Cortex of kidney (tissue), 1 donor: ENCODE measurements at regions not wholly inside any gene's neighbourhood (a gene's known extent, or its start where the extent isn't known, plus 50 kb on each side); places are given as distances from the start of the nearest gene placed in this dataset.

ENCODE experiments used
- DNase-seq: peaks from one replicate; lab custom pipeline; 2025; lab: John Stamatoyannopoulos, UW

- DNase-seq: no peak
Measured at GRCh38 chr5:116848954-116849581, 274.4 kb upstream of the SEMA6A start.

DNA sequence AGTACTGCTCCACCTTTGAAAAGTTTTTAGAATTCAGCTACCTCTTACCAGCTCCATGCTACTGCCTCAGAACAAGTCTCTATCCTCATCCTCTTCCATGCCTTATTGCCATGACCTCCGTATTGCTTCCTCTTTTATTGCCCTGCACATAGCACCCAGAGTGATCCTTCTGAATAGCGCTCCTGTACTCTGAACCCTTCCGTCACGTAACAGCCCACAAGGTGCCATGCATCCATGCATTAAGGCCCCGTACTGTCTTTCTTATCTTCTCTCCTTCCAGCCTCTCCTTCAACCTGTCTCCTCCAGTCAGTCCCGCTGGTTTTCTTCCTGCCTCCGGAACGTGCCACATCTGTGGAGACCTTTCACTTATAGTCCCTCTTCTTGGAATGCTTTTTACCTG, 273.3 kb upstream of the SEMA6A start:
- no peak for DNase-seq

DNA sequence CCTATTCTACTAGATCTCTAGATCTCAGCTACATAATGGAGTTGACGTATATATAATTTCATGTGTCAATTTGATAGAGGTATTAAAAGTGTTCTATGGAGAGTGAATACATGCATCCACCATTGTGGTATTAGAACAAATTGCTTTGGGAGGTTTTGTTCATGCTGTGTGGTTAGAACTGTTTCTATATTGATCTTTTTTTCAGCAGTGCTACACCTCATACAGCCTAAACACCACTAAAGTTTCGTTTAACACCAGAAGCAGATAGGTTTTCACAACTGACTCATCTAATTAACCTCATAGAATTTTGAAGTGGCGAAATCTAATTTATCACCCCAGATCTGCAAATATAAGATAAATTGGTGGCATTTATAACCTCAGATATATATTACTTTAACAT, 269.4 kb upstream of the SEMA6A start:
- no peak for DNase-seq

- DNase-seq: no peak
Measured at GRCh38 chr5:116842514-116842961, 267.9 kb upstream of the SEMA6A start.

DNA sequence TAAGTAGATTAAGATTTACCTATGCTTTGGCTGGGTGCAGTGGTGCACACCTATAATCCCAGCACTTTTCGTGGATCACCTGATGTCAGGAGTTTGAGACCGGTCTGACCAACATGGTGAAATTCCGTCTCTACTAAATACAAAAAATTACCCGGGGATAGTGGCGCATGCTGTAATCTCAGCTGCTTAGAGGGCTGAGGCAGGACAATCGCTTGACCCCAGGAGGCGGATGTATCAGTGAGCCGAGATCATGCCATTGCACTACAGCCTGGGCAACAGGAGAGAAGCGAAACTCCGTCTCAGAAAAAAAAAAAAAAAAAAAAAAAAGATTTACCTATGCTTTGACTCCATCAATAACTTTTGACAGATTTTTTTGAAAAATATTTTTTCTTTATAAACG, 267.1 kb upstream of the SEMA6A start:
- no peak for DNase-seq

DNA sequence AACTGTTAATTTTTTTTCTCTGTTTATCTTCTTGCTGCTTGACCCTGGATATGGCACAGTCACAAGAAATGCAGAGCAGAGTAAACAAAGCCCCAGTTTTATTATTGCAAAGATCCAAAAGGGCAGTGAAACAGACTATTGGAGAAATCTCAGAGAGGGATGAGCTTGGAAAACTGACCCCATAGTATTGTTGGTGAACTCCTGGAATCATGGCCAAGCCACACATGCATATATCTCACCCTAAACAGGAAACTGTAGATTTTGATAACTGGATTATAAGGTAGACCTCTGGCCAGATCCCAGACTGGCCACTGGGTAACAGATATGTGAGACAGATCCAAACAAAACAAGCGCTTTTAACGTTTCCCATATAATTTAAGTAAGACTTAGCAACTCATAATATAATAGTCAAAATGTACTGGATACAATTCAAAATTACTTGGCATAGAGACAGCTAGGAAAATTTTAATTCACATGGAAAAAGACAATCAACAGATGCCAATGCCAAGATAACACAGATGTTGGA, 263.5 kb upstream of the SEMA6A start:
- no peak for DNase-seq

DNA sequence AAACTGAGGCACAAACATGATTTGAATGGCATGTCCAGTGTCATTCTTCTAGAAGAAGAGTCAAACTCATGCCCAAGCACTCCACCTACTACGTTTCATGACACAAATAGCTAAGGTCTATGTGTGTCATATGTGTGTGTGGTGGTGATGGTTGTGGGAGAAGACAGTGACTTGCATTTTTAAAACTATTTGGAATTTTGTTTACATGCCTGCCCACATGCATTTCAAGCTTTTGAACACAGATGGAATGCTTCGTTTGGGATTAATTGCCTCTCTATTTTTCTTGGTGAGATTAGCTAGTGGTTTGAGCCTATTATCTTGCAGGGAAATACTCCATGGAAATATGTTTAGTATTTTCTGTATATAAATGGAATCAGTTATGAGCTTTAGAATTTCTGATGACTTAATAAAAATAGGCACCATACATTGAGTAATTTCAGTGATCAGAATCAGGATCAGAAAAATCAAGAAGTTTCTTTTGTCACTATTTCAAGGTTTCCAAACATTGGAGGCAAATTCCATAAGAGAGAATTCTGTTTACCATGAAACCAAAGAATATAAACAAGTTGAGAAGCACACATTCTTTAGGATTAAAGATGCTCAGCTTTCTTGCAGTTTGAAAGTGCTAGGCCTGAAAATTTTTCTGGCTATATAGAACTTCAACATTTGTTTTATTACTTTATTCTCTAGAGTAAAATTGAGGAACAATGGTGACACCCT, 260.3 kb upstream of the SEMA6A start:
- no peak for DNase-seq

- no peak for DNase-seq
Measured at GRCh38 chr5:116830079-116830478, 255.5 kb upstream of the SEMA6A start.

DNA sequence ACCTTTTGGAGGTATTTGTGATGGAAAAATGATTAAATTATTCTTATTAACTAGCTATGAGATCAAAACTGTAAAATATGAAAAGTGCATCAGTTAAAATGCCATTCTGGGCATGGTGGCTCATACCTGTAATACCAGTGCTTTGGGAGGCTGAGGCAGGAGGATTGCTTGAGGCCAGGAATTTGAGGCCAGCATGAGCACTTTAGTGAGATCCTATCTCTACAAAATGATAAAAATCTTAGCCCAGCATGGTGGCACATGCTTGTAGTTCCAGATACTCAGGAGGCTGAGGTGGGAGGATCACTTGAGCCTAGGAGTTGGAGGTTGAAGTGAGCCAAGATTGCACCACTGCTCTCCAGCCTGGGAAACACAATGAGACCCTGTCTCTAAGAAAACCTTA, 252.5 kb upstream of the SEMA6A start:
- no peak for DNase-seq

GRCh38 chr5:116825486-116825885, 250.9 kb upstream of the SEMA6A start:
- no peak for DNase-seq

DNA sequence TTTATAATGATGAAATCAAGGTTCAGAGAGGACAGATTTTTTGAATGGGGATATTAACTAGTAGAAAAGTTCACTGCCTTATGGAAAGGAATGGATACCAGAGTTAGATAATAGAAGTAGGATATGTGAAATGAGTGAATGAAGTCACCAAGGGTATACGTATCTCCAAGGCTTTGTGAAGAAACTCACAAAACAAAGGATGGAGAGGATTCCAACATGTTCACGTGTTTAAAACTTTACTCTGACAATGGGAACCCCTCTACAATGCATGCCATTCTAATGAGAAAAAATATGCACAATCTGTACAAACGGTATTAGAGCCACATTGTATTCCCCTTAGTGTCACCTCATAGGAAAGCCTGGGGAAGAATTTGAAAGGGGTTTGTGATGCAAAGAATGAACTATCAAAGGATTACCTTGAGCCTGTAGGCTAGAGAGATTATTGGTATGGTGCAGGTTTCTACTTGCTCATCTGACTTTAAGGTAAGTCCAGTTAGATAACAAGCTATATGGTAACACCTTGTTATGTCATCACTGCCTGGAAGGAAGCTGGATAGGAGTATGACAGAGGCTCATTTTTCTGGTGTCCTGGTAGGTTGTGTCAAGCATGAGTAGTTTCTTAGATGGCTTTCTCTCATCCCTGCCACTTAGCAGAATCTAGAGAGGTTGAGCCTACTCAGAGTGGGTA, 250.3 kb upstream of the SEMA6A start:
- no peak for DNase-seq

DNA sequence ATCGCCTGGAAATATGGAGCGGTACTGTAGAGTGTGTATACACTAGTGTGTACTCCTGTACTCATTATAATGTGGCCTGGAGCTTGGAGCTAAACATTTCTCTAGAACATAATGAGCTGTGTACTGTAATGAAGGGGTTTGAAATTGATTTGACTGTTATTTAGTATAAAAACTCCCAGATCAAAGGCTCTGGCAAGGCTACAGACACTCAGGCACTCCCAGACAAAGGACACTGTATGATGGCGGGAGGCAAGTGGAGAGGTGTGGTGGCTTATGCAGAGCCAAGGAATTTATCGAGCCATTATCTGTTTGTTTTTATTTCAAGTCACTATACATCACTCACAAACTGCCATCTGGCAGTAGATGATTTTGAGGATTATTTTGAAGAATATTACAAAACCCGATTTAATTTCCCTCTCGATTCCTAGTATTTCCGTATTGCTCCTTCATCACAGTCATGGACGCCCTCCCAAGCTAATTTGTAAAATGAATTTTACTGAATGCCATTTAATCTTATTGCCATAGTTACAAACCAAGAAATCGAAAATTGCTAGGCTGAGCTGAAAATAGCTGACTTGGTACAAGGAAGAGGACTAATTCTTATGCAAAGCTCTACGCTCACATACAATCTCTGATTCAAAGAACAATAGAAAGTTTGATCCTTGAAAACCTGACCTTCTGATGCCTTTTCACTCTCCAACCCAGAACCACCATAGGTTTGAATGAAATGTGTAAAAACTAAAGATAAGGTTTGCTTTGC, 240.2 kb upstream of the SEMA6A start:
- no peak for DNase-seq

DNA sequence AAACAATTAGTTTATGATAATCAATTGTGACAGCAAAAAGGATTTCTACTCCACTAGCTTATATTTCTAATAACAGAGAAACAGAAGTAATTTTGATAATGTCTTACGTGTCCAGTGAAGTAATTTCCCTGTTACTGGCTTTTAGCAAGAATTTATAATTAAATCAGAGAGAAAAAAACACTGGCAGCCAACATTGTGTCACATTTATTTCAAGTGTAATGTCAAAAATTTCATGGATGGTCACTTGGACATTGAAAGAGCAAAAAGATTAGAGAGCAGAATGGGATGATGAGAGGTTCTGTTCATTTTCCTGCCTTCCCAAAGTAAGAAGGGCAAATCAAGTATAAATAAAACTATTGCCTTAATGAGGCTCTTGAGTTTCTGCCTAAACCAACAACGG, 239.3 kb upstream of the SEMA6A start:
- no peak for DNase-seq

DNA sequence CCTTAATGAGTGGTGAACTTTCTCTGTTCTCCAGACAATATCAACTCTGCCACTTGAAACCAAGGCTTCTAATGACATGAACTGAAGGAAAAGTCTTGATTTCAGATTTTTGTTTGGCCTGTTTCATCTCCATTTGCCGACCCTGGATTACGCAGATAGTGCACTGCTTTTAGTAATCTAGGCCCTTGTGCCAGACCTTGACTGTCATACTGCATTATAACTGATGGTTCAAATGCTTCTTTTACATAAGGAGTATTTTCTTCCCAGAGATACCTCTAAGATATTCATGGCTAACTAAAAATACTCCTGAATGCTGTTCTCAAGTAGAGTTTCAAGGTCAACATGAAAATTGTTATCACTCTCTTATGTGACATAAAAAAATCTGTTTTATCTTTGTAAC, 238.7 kb upstream of the SEMA6A start:
- no peak for DNase-seq

GRCh38 chr5:116810951-116811350, 236.3 kb upstream of the SEMA6A start:
- DNase-seq: no peak

DNA sequence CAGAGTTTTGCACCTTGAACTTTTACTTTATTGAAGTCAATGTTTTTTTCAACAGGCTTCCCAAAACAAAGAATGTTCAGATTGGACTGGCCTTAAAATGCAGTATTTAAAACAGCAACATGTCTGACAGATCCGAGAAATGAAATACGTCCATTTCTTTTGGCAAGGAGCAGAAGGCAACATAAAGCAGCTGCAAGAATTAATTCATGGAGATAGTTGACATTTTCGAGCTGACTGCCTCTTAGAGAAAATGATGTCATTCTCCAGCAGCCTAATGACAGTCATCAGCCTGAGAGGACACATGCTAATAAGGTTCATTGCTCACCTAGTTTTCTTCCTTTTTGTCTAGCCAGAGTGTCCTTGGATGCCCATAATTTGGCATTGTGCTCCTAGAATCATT, 232.2 kb upstream of the SEMA6A start:
- DNase-seq: no peak

DNA sequence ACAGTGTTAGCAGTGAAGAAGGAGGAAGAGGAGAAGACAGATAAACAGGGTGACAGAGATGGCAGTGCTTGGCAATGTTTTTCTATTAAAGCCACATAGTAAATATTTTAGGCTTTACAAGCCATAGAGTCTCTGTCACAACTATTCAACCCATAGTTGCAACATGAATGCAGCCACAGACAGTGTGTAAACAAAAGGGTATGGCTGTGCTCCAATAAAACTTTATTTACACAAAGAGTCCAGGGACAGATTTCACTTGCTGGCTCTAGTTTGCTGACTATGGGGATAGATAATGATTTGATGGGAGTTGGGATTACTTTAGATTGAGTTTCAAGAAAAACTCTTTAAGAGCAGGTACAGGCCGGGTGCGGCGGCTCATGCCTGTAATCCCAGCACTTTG, 224.8 kb upstream of the SEMA6A start:
- DNase-seq: no peak

GRCh38 chr5:116795189-116795588, 220.6 kb upstream of the SEMA6A start:
- no peak for DNase-seq

- DNase-seq: no peak
Measured at GRCh38 chr5:116789522-116789921, 214.9 kb upstream of the SEMA6A start.

DNA sequence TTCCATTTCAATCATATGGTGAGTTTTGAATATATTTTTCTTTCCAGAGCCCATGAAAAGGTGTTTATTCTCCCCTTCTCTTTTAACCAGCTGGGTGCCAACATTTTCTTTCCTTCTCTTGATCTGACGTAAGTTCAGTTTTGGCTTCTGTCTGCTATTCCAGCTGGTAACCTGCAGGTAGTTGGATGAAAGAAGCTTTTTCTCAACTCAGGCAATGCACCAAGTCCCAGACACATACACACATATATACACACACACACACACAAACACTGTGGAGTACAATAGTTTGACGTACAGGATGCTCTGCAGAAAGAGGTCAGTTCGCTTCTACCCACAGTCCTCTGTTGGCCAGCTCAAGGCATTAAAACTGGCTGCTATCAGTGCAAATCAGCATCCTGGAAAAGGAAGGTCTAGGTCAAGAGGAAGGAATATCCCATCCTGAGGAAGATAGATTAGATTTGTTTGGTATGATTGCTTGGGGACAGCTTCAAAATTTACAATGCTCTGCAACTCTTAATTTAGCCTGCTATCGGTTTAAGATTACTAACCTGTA, 214.3 kb upstream of the SEMA6A start:
- DNase-seq: no peak

DNA sequence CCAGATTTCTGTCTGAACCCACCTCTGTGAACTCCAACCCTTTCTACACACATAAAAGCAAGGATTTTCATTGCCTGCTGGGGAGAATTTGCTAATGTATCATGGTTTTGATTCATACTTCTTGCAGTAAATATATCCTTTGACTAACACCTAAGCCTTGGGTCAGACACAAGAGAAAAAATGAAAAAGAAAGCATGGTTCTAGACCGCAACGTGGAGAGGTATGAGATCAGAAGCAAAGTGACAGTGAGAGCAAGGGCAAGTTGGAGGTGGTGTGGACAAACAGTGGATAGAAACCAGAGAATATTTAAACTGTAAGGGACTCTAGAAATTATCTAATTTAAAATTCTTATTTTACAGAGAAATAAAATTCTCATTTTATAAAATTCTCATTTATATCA, 212.9 kb upstream of the SEMA6A start:
- DNase-seq: no peak

GRCh38 chr5:116785106-116785505, 210.5 kb upstream of the SEMA6A start:
- no peak for DNase-seq
